ENCODE measurements at regions not wholly inside any gene's neighbourhood (a gene's known extent, or its start where the extent isn't known, plus 50 kb on each side); places are given as distances from the start of the nearest gene placed in this dataset.

DNA sequence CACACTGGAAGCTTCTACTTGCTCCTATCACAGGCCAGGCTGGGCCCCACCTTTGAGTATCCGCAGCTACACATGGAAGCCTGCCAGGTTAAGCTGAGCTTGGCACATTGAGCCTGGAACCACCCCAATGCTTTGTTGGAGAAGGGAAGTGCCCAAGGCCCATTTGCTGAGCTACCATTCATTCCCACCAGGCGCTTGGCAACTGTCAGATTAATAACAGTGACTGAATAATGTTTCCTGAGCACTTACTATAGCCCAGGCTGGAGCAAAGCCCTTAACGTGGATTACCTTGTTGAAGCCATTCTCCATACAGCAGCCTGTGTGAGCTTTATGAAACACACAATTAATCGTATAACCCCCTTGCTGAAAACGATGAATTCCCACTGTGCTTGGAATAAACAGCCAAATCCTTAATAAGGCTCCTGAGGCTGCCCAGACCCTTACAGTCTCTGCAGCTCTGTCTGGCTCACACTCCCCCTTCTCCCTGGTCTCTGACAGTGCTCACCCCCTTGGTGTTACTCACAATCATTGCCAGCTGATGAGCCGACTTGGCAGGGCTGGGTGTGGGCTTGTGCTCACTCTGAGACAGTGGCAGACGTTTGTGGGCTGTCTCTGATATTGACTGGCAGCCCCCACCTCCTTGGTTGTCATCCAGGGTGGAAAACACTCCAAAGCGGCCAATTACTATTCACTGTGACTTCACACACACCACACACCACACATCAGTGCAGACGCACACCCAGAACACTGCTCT is 357.1 kb downstream of the MAFB start:
- Histone ChIP-seq H4K20me1 (ENCODE audit: insufficient read depth, poor library complexity, severe bottlenecking) (no peaks in the 10 kb centered on the region), H3K4me2 (no peak overlapping the region), H2AFZ (no peak overlapping the region), H3K36me3 (replicated peaks; ENCODE audit: insufficient read depth, low read depth) (no peaks in the 10 kb centered on the region), H3K9me3 (ENCODE audit: low read depth) (no peaks in the 10 kb centered on the region), H3K4me3 (no peak overlapping the region), H3K4me1 (ENCODE audit: insufficient read depth) (no peaks in the 10 kb centered on the region), H3K9me2 (replicated peaks; ENCODE audit: insufficient read depth) (no peaks in the 10 kb centered on the region), H3K79me2 (no peaks in the 10 kb centered on the region), H3K27ac (no peak overlapping the region), H3K27me3 (no peaks in the 10 kb centered on the region)
- 83% methylated on average over 9 of the region's 9 CpGs for WGBS (ENCODE audit: low lambda C conversion rate, missing lambda C conversion rate)
- no peak for DNase-seq (ENCODE audit: low spot score)
- TF ChIP-seq CTCF (IDR thresholded peaks at IDR 0.05; ENCODE audit: poor library complexity) (no peak), EZH2phosphoT487 (IDR thresholded peaks at IDR 0.05; ENCODE audit: low read depth, severe bottlenecking, unreplicated experiment) (no peak), EZH2 (IDR thresholded peaks at IDR 0.05; ENCODE audit: borderline replicate concordance) (no peak)

- H4K20me1 ChIP-seq (ENCODE audit: insufficient read depth, poor library complexity, severe bottlenecking) = no peaks in the 10 kb centered on the region
- no peak overlapping the region for H3K4me3 ChIP-seq
- no peaks in the 10 kb centered on the region for H3K36me3 ChIP-seq (replicated peaks; ENCODE audit: insufficient read depth, low read depth)
- 60% methylated on average over 3 of the region's 3 CpGs for WGBS (ENCODE audit: low lambda C conversion rate, missing lambda C conversion rate)
- TF ChIP-seq EZH2phosphoT487 (IDR thresholded peaks at IDR 0.05; ENCODE audit: low read depth, severe bottlenecking, unreplicated experiment) = no peak
- TF ChIP-seq CTCF (IDR thresholded peaks at IDR 0.05; ENCODE audit: poor library complexity) = no peak
- TF ChIP-seq EZH2 (IDR thresholded peaks at IDR 0.05; ENCODE audit: borderline replicate concordance) = no peak
- H3K9me2 ChIP-seq (replicated peaks; ENCODE audit: insufficient read depth) = no peaks in the 10 kb centered on the region
- H3K9me3 ChIP-seq (ENCODE audit: low read depth) = no peaks in the 10 kb centered on the region
- no peak overlapping the region for H3K4me2 ChIP-seq
- no peaks in the 10 kb centered on the region for H3K4me1 ChIP-seq (ENCODE audit: insufficient read depth)
- DNase-seq (ENCODE audit: low spot score) = no peak
- H3K27me3 ChIP-seq = no peaks in the 10 kb centered on the region
- no peak overlapping the region for H3K27ac ChIP-seq
- H2AFZ ChIP-seq = no peak overlapping the region
- no peaks in the 10 kb centered on the region for H3K79me2 ChIP-seq
Observed at GRCh38 chr20:40331249-40331648, 357.8 kb downstream of the MAFB start.

DNA sequence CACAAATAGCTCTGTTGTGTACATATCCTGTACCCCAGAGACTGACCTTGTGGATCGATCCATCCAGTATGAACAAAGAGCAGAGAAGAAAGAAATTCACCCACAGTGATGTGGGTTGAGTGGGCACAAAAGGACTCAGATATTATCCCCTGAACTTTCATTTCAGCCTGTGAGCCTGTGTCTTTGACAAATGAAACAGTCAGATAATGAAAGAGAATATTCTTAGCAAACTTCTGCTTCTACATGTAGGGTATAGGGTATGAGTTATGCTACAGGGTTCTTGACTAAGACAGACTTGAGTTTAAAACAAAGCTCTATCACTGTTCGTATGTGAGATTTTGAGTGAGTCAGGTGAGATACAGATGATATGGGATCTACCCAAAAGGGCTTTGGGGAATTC is 359.7 kb downstream of the MAFB start:
- Histone ChIP-seq H2AFZ (no peak overlapping the region), H3K27me3 (no peaks in the 10 kb centered on the region), H3K9me3 (ENCODE audit: low read depth) (no peaks in the 10 kb centered on the region), H3K4me1 (ENCODE audit: insufficient read depth) (no peaks in the 10 kb centered on the region), H3K79me2 (no peaks in the 10 kb centered on the region), H3K4me2 (no peak overlapping the region), H3K9me2 (replicated peaks; ENCODE audit: insufficient read depth) (no peaks in the 10 kb centered on the region), H4K20me1 (ENCODE audit: insufficient read depth, poor library complexity, severe bottlenecking) (no peaks in the 10 kb centered on the region), H3K36me3 (replicated peaks; ENCODE audit: insufficient read depth, low read depth) (no peaks in the 10 kb centered on the region), H3K27ac (no peak overlapping the region), H3K4me3 (no peak overlapping the region)
- WGBS (ENCODE audit: low lambda C conversion rate, missing lambda C conversion rate) = 92% methylated on average over 2 of the region's 2 CpGs
- TF ChIP-seq EZH2 (IDR thresholded peaks at IDR 0.05; ENCODE audit: borderline replicate concordance) (no peak), CTCF (IDR thresholded peaks at IDR 0.05; ENCODE audit: poor library complexity) (no peak), EZH2phosphoT487 (IDR thresholded peaks at IDR 0.05; ENCODE audit: low read depth, severe bottlenecking, unreplicated experiment) (no peak)
- no peak for DNase-seq (ENCODE audit: low spot score)
